GM04503 (cell line): ENCODE measurements at regions not wholly inside any gene's neighbourhood (a gene's known extent, or its start where the extent isn't known, plus 50 kb on each side); places are given as distances from the start of the nearest gene placed in this dataset.
A peak's percentile ranks its signal among the peaks of the same experiment; 100 is the strongest.
"Not testable (repeated sequence)": the region's sequence is repeated elsewhere in the genome, so short reads cannot be mapped to it uniquely, and the experiment has no call there.

Experiments
- DNase-seq: peaks from one replicate; pipeline ENCODE4 v3.0.0-alpha.2; 2012; ENCODE audit warnings: low read depth

GRCh38 chr12:46983959-46984841 lies 95.2 kb upstream of the PCED1B start:
- no peak for DNase-seq

- no peak for DNase-seq
Measured at GRCh38 chr12:46985816-46986215, 93.6 kb upstream of the PCED1B start.

GRCh38 chr12:46988122-46988521 lies 91.3 kb upstream of the PCED1B start:
- DNase-seq, result not testable (repeated sequence)

GRCh38 chr12:46990211-46990610 lies 89.2 kb upstream of the PCED1B start:
- no peak for DNase-seq

GRCh38 chr12:46992051-46992450 lies 87.4 kb upstream of the PCED1B start:
- DNase-seq, result not testable (repeated sequence)

- peak; percentile 66 for DNase-seq
Measured at GRCh38 chr12:46998811-46999368, 80.5 kb upstream of the PCED1B start.

GRCh38 chr12:47004634-47005033 lies 74.8 kb upstream of the PCED1B start:
- DNase-seq, result no peak

- DNase-seq, result no peak
Measured at GRCh38 chr12:47007048-47007447, 72.4 kb upstream of the PCED1B start.

- DNase-seq, result no peak
Measured at GRCh38 chr12:47012552-47012951, 66.9 kb upstream of the PCED1B start.

GRCh38 chr12:47014474-47014873 lies 64.9 kb upstream of the PCED1B start:
- peak; percentile 55 for DNase-seq

- no peak for DNase-seq
Measured at GRCh38 chr12:47015381-47015780, 64.0 kb upstream of the PCED1B start.

GRCh38 chr12:47017041-47017713 lies 62.2 kb upstream of the PCED1B start:
- no peak for DNase-seq

GRCh38 chr12:47017901-47018475 lies 61.4 kb upstream of the PCED1B start:
- DNase-seq, result peak; percentile 72

GRCh38 chr12:47020211-47020821 lies 59.1 kb upstream of the PCED1B start:
- no peak for DNase-seq

GRCh38 chr12:47021298-47021697 lies 58.1 kb upstream of the PCED1B start:
- DNase-seq, result peak; percentile 76

GRCh38 chr12:47022296-47022695 lies 57.1 kb upstream of the PCED1B start:
- DNase-seq, result no peak

GRCh38 chr12:47023311-47023710 lies 56.1 kb upstream of the PCED1B start:
- no peak for DNase-seq

GRCh38 chr12:47023953-47024352 lies 55.5 kb upstream of the PCED1B start:
- no peak for DNase-seq

GRCh38 chr12:47024463-47024862 lies 55.0 kb upstream of the PCED1B start:
- DNase-seq, result no peak

- no peak for DNase-seq
Measured at GRCh38 chr12:47025349-47025748, 54.1 kb upstream of the PCED1B start.

GRCh38 chr12:47025798-47026197 lies 53.6 kb upstream of the PCED1B start:
- DNase-seq, result no peak

GRCh38 chr12:47026291-47026690 lies 53.1 kb upstream of the PCED1B start:
- DNase-seq, result no peak
